K562 (cell line): ENCODE measurements at regions not wholly inside any gene's neighbourhood (a gene's known extent, or its start where the extent isn't known, plus 50 kb on each side); places are given as distances from the start of the nearest gene placed in this dataset.

Experiments
- FOXP1 ChIP-seq: sonication (generic); formaldehyde crosslinking; IDR thresholded peaks from 2 replicates; pipeline ENCODE4 v1.8.0; 2022; ENCODE audit warnings: mild to moderate bottlenecking, missing genetic modification reagents
- NR2C1 ChIP-seq, 2 experiments: fragments of 450-650 bp; IDR thresholded peaks; 2 replicates each; pipeline ENCODE4 v1.6.1; 2017; ENCODE audit warnings: mild to moderate bottlenecking in 2 of 2, antibody characterized with exemption in 1 of 2, inconsistent platforms in 1 of 2, missing compliant biosample characterization in 1 of 2, missing genetic modification characterization in 1 of 2
- ZC3H4 ChIP-seq: sonication (generic); formaldehyde crosslinking; IDR thresholded peaks from 2 replicates; pipeline ENCODE4 v1.9.0; 2021; ENCODE audit warnings: missing genetic modification reagents, borderline replicate concordance
- TF ChIP-seq, protein P1 (sequence below), 3 experiments: IDR thresholded peaks in 2 of 3; conservative IDR thresholded peaks in 1 of 3; 2 replicates each; pipeline ENCODE4 v1.5.1; 2011 to 2012; ENCODE audit warnings: low read length in 3 of 3, mild to moderate bottlenecking in 3 of 3, control low read depth in 2 of 3, improper control_type of control experiment in 1 of 3, inconsistent platforms in 1 of 3, low read depth in 1 of 3, mixed read lengths in 1 of 3, moderate library complexity in 1 of 3; ENCODE audit not compliant: insufficient read depth in 2 of 3

DNA sequence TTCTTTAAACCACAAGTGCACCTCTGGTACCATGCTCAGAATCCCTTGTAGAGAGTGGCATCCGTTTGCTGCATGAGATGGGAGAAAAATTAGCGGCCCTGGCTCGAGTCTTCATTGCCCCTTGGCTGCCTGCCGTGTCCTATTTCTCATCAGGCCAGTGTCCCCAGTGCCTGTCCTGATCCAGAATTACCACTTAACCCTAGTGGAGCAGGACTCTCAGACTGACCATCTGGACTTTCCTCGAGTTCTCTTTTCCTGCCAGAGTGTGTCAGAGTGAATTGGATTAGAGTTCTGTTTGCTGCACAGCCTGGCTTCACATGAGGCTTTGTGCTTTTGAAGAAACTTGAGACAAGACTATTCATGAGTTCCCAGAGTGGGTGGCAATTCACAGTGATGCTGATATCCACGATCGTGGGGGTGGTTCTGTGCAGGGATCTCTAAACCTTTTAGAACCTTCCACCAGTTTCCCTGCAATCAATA lies 92.6 kb downstream of the C9orf152 start:
- TF ChIP-seq NR2C1 (IDR thresholded peaks at IDR 0.05) = no peak
- no peak for TF ChIP-seq NR2C1 (tag; IDR thresholded peaks at IDR 0.05)
- no peak for TF ChIP-seq ZC3H4 (CRISPR knock-in tag)
- TF ChIP-seq, protein P1, sequence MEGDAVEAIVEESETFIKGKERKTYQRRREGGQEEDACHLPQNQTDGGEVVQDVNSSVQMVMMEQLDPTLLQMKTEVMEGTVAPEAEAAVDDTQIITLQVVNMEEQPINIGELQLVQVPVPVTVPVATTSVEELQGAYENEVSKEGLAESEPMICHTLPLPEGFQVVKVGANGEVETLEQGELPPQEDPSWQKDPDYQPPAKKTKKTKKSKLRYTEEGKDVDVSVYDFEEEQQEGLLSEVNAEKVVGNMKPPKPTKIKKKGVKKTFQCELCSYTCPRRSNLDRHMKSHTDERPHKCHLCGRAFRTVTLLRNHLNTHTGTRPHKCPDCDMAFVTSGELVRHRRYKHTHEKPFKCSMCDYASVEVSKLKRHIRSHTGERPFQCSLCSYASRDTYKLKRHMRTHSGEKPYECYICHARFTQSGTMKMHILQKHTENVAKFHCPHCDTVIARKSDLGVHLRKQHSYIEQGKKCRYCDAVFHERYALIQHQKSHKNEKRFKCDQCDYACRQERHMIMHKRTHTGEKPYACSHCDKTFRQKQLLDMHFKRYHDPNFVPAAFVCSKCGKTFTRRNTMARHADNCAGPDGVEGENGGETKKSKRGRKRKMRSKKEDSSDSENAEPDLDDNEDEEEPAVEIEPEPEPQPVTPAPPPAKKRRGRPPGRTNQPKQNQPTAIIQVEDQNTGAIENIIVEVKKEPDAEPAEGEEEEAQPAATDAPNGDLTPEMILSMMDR (IDR thresholded peaks at IDR 0.05 in 2 of 3, conservative IDR thresholded peaks at IDR 0.05 in 1 of 3; ENCODE audit: insufficient read depth in 2 of 3, low read depth in 1 of 3, low read length in 3 of 3) = no peak
- TF ChIP-seq FOXP1 (CRISPR knock-in tag) = no peak
